NCI-H2227 (cell line): ENCODE measurements at regions not wholly inside any gene's neighbourhood (a gene's known extent, or its start where the extent isn't known, plus 50 kb on each side); places are given as distances from the start of the nearest gene placed in this dataset.

Experiments used
- DNase-seq: peaks from one replicate; lab custom pipeline; 2025; ENCODE audit not compliant: unreplicated experiment; lab: John Stamatoyannopoulos, UW

DNA sequence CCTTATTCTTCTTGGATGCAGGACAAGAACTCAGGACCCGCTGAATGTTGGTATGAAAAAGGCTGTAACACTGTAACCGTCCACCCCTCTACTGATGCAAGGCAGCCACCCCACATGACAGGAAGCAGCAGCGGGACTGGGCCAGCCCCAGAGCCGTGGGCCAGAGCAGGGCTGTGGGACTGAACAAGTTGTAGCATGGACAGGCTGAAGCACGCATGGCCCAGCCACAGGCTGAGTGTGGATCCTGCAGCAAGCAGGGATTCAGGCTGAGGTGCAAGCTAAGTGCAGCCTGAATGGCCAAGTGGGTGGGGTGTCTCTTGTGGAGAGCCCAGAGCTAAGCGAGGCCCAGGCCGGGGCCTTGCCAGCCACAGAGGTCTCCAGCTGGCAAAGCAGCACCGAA lies 632.2 kb downstream of the SPOCK3 start:
- DNase-seq, result no peak

- no peak for DNase-seq
Observed at GRCh38 chr4:166622425-166622977, 611.8 kb downstream of the SPOCK3 start.

DNA sequence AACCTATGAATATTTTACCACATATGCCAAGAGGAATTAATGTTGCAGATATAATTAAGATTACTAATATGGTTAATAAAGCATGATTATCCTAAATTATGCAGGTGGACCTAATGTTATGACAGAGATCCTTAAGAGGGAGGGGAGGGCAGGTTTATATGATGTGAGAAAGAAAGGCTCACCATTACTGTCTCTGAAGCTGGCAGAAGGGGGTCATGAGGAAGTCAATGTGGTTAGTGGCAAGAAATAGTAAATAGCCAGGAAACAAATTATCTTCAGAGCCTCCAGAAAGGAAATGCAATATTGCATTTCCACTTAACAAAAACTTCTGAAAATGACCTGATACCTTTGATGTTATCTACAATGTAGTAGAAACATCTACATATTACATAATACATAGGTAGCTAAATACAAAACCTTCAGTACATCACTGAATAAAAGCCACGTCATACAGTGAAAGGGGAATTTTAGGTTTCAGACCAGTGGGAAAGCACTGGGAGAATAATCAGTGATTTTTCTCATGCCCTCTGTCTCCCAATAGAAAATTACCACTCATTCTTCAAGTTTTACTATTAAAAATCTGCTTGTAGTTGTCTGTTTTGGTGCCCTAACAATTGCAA lies 609.2 kb downstream of the SPOCK3 start:
- no peak for DNase-seq

DNA sequence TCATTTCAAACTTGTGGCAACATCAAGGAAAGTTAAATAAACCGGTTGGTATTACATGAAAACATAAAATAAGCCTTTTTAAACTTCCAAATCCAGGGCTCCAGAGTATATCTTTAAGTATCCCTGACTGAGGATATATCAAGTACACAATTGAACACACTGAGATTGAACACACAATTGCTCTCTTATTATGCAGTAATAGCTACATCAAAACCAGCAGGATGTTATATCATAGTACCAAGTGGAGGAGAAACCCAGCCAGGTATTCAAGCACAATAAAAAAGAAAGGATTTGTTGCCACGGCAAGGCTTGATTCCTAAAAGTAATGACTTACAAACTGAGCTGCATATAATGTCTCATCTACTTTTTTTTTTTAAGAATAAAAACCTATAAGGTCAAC lies 605.8 kb downstream of the SPOCK3 start:
- no peak for DNase-seq

- no peak for DNase-seq
Observed at GRCh38 chr4:166635367-166635766, 598.9 kb downstream of the SPOCK3 start.

- DNase-seq, result no peak
Observed at GRCh38 chr4:166637816-166638215, 596.5 kb downstream of the SPOCK3 start.

GRCh38 chr4:166655231-166655630 lies 579.1 kb downstream of the SPOCK3 start:
- no peak for DNase-seq

GRCh38 chr4:166655705-166656104 lies 578.6 kb downstream of the SPOCK3 start:
- no peak for DNase-seq

DNA sequence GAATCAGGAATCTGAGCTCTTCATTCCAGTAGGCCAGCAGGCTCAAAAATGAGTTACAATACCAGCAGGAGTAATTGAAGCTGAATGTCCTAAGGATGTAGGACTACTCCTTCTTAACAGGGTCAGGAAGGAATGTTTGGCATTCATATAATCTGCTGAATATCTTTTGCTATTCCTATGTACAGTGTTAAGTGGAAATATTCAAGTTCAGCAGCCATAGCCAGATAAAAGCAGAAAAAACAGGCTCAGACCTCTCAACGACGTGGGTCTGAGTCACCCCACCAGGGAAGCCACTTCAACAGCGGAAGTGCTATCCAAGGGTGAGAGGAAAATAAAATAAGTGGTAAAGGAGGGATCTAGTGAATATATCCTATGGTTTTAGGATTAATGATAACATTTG lies 577.0 kb downstream of the SPOCK3 start:
- DNase-seq, result no peak

DNA sequence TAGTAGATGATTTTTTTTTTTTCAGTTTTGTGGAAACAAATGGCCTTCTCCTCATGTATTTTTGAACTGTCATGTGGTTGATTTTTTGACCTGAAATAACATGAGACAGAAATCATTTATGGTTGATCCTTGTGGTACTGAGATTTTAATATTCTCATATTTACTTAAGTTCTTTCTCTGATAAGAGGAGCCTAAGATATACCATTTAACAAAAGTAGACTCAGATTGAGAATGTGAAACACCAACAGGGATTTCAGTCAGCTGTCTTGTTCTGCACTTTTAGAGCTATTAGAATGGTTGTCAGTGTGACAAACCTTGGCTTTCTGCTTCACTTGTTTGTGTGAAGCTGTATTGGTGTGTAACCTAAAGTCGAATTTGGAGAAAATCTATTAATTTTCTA lies 575.7 kb downstream of the SPOCK3 start:
- no peak for DNase-seq

DNA sequence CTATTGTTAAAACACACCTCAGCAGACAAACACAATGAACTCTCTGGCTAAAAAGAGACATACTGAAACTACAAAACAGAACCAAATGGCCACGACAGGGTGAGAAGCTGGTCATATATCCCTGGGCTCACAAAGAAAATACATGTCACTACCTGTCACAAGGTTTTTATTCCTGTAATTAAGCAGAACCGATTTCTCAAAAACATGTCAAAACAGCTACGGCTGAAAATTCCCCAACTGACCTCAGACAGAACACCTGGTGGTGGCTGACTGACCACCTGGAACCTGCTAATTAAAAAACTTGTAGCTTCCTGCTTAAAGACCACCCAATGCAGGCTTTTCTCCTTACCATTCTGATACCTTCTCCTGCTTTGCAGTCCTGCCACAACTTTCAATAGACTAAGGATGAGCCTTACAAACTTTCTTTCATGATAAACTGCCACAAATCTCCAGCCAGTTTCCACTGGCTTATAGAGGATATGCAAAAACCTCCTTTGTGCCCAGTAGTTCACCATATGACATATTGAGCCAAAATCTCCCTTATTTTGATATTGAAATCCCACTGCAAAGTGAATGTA lies 571.9 kb downstream of the SPOCK3 start:
- no peak for DNase-seq

DNA sequence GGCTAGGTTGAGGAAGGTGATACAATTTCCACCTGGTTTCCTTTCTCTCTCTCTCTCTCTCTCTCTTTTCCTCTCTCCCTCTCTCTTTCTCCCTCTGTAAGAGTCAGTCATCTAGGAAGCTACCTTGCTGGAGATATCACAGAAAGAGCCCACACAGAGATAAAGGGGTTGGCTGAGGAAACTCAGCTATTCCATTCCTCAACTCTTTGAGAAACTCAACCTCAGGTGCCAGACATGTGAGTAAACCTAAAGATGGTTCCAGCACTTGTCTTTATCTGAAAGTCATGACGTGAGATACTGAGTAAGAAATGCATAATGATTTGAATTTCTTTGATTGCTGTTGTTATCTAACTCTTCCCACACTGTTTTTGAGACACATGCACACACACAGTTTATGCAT lies 564.0 kb downstream of the SPOCK3 start:
- no peak for DNase-seq

GRCh38 chr4:166673911-166674310 lies 560.4 kb downstream of the SPOCK3 start:
- no peak for DNase-seq

GRCh38 chr4:166675411-166675810 lies 558.9 kb downstream of the SPOCK3 start:
- DNase-seq, result no peak

- DNase-seq, result no peak
Observed at GRCh38 chr4:166680796-166681195, 553.5 kb downstream of the SPOCK3 start.

- DNase-seq, result no peak
Observed at GRCh38 chr4:166682200-166682599, 552.1 kb downstream of the SPOCK3 start.
